WTC11 (cell line): ENCODE measurements at regions not wholly inside any gene's neighbourhood (a gene's known extent, or its start where the extent isn't known, plus 50 kb on each side); places are given as distances from the start of the nearest gene placed in this dataset.

Experiments used
- ATAC-seq: fragments of 200-7000 bp; cut with Tn5 transposase; 2 replicates; pipeline ENCODE4 v1.10.0; 2021; ENCODE audit warnings: mild to moderate bottlenecking, moderate library complexity
- CTCF ChIA-PET: fragments of 300-600 bp; sonication (Branson Sonifier 250); formaldehyde crosslinking; loops from one replicate; lab custom pipeline; 2021; ENCODE audit warnings: antibody characterized with exemption; lab: Charles Lee
- POLR2A ChIA-PET: fragments of 350-600 bp; sonication (Branson Sonifier 250); formaldehyde crosslinking; loops from one replicate; lab custom pipeline; 2021; ENCODE audit warnings: antibody characterized with exemption; lab: Charles Lee
- DNase-seq: peaks from one replicate; pipeline ENCODE4 v3.0.0; 2021; ENCODE audit warnings: low spot score
- H3K27ac Mint-ChIP-seq: 2 replicates; pipeline ENCODE4 v1.8.0; 2021; ENCODE audit warnings: mixed read lengths
- H3K27me3 Mint-ChIP-seq: 2 replicates; pipeline ENCODE4 v1.8.0; 2021; ENCODE audit warnings: low read depth, mild to moderate bottlenecking, moderate library complexity, mixed read lengths
- H3K36me3 Mint-ChIP-seq: 2 replicates; pipeline ENCODE4 v1.8.0; 2021; ENCODE audit warnings: mixed read lengths
- H3K4me1 Mint-ChIP-seq: 2 replicates; pipeline ENCODE4 v1.8.0; 2022; ENCODE audit warnings: mixed read lengths
- H3K4me3 Mint-ChIP-seq: 2 replicates; pipeline ENCODE4 v1.8.0; 2021; ENCODE audit warnings: mild to moderate bottlenecking, moderate library complexity, mixed read lengths
- H3K9me3 Mint-ChIP-seq: 2 replicates; pipeline ENCODE4 v1.8.0; 2021; ENCODE audit warnings: mixed read lengths
- AR ChIP-seq: fragments of 250-450 bp; sonication (Bioruptor Pico); IDR thresholded peaks from 2 replicates; pipeline ENCODE4 v1.9.0; 2021; ENCODE audit warnings: mild to moderate bottlenecking
- CBFB ChIP-seq: sonication (generic); formaldehyde crosslinking; IDR thresholded peaks from 2 replicates; pipeline ENCODE4 v1.8.1; 2022; ENCODE audit warnings: mild to moderate bottlenecking, low read depth, missing genetic modification reagents
- E2F4 ChIP-seq: sonication (generic); formaldehyde crosslinking; IDR thresholded peaks from 2 replicates; pipeline ENCODE4 v1.8.1; 2022; ENCODE audit warnings: low read depth, mild to moderate bottlenecking, moderate library complexity, missing genetic modification reagents, borderline replicate concordance
- E2F5 ChIP-seq: sonication (generic); formaldehyde crosslinking; IDR thresholded peaks from 2 replicates; pipeline ENCODE4 v1.8.1; 2022; ENCODE audit warnings: mild to moderate bottlenecking, moderate library complexity, missing genetic modification reagents
- ESRRA ChIP-seq: sonication (generic); formaldehyde crosslinking; IDR thresholded peaks from 2 replicates; pipeline ENCODE4 v1.8.1; 2022; ENCODE audit warnings: mild to moderate bottlenecking, missing genetic modification reagents, borderline replicate concordance
- FOXJ3 ChIP-seq: sonication (generic); formaldehyde crosslinking; IDR thresholded peaks from 2 replicates; pipeline ENCODE4 v1.9.0; 2021; ENCODE audit warnings: missing genetic modification reagents, mild to moderate bottlenecking, borderline replicate concordance
- FOXK1 ChIP-seq: sonication (generic); formaldehyde crosslinking; IDR thresholded peaks from 2 replicates; pipeline ENCODE4 v1.8.0; 2022; ENCODE audit warnings: mild to moderate bottlenecking, moderate library complexity, missing genetic modification reagents
- JAZF1 ChIP-seq: fragments of 250-450 bp; sonication (Bioruptor Pico); IDR thresholded peaks from 2 replicates; pipeline ENCODE4 v1.9.0; 2021; ENCODE audit warnings: moderate library complexity, mild to moderate bottlenecking, inconsistent platforms
- MYBL2 ChIP-seq: sonication (generic); formaldehyde crosslinking; IDR thresholded peaks from 2 replicates; pipeline ENCODE4 v1.8.1; 2023; ENCODE audit warnings: mild to moderate bottlenecking, moderate library complexity, missing genetic modification reagents
- NR1H2 ChIP-seq: sonication (generic); formaldehyde crosslinking; IDR thresholded peaks from 2 replicates; pipeline ENCODE4 v1.9.0; 2021; ENCODE audit warnings: mild to moderate bottlenecking, moderate library complexity, missing genetic modification reagents
- PRRX2 ChIP-seq: fragments of 250-450 bp; sonication (Bioruptor Pico); IDR thresholded peaks from 2 replicates; pipeline ENCODE4 v1.8.0; 2021; ENCODE audit warnings: mild to moderate bottlenecking
- RORB ChIP-seq: fragments of 250-450 bp; sonication (Bioruptor Pico); IDR thresholded peaks from 2 replicates; pipeline ENCODE4 v1.9.0; 2021; ENCODE audit warnings: mild to moderate bottlenecking
- TEAD1 ChIP-seq: sonication (generic); formaldehyde crosslinking; IDR thresholded peaks from 2 replicates; pipeline ENCODE4 v1.8.0; 2022; ENCODE audit warnings: mild to moderate bottlenecking, missing genetic modification reagents
- TEAD4 ChIP-seq: sonication (generic); formaldehyde crosslinking; IDR thresholded peaks from 2 replicates; pipeline ENCODE4 v1.8.0; 2022; ENCODE audit warnings: mild to moderate bottlenecking, missing genetic modification reagents
- ZNF232 ChIP-seq: sonication (generic); formaldehyde crosslinking; IDR thresholded peaks from 2 replicates; pipeline ENCODE4 v1.8.0; 2022; ENCODE audit warnings: mild to moderate bottlenecking, missing genetic modification reagents
- ZNF396 ChIP-seq: fragments of 250-450 bp; sonication (Bioruptor Pico); IDR thresholded peaks from 2 replicates; pipeline ENCODE4 v1.8.0; 2021; ENCODE audit warnings: mild to moderate bottlenecking, moderate library complexity, borderline replicate concordance
- ZSCAN18 ChIP-seq: fragments of 250-450 bp; sonication (Bioruptor Pico); IDR thresholded peaks from 2 replicates; pipeline ENCODE4 v2.1.2; 2022; ENCODE audit warnings: mild to moderate bottlenecking, moderate library complexity
- TF ChIP-seq, protein P1 (sequence below): sonication (generic); formaldehyde crosslinking; IDR thresholded peaks from 2 replicates; pipeline ENCODE4 v1.8.1; 2023; ENCODE audit warnings: mild to moderate bottlenecking, missing genetic modification reagents, borderline replicate concordance
- TF ChIP-seq, protein P2 (sequence below): sonication (generic); formaldehyde crosslinking; IDR thresholded peaks from 2 replicates; pipeline ENCODE4 v1.8.1; 2023; ENCODE audit warnings: mild to moderate bottlenecking, missing genetic modification reagents, moderate library complexity
- TF ChIP-seq, protein P3 (sequence below): sonication (generic); formaldehyde crosslinking; IDR thresholded peaks from 2 replicates; pipeline ENCODE4 v1.8.0; 2022; ENCODE audit warnings: missing genetic modification reagents
- TF ChIP-seq, protein P4 (sequence below): sonication (generic); formaldehyde crosslinking; IDR thresholded peaks from 2 replicates; pipeline ENCODE4 v1.8.0; 2022; ENCODE audit warnings: mild to moderate bottlenecking, missing genetic modification reagents

GRCh38 chr7:24503506-24503905, 69.7 kb upstream of the PALS2 start (continued):
- TF ChIP-seq AR (no peak), TEAD4 (no peak)

- peaks cover 3% of the 10 kb centered on the region; the same call in 1 of the 2 replicates for H3K9me3 Mint-ChIP-seq
- H3K27me3 Mint-ChIP-seq = no peaks in the 10 kb centered on the region
- POLR2A ChIA-PET = no interaction called here
- DNase-seq (no peak), ATAC-seq (no peak)
- no peaks in the 10 kb centered on the region for H3K36me3 Mint-ChIP-seq
- CTCF ChIA-PET = interaction anchor here (0.7 to 1.5 kb wide), 2 partner anchors 28 to 302 kb away, joined by 3 to 4 read pairs; no protein-coding TSS in a partner anchor
- no peak overlapping the region for H3K4me3 Mint-ChIP-seq
- TF ChIP-seq, protein P1, sequence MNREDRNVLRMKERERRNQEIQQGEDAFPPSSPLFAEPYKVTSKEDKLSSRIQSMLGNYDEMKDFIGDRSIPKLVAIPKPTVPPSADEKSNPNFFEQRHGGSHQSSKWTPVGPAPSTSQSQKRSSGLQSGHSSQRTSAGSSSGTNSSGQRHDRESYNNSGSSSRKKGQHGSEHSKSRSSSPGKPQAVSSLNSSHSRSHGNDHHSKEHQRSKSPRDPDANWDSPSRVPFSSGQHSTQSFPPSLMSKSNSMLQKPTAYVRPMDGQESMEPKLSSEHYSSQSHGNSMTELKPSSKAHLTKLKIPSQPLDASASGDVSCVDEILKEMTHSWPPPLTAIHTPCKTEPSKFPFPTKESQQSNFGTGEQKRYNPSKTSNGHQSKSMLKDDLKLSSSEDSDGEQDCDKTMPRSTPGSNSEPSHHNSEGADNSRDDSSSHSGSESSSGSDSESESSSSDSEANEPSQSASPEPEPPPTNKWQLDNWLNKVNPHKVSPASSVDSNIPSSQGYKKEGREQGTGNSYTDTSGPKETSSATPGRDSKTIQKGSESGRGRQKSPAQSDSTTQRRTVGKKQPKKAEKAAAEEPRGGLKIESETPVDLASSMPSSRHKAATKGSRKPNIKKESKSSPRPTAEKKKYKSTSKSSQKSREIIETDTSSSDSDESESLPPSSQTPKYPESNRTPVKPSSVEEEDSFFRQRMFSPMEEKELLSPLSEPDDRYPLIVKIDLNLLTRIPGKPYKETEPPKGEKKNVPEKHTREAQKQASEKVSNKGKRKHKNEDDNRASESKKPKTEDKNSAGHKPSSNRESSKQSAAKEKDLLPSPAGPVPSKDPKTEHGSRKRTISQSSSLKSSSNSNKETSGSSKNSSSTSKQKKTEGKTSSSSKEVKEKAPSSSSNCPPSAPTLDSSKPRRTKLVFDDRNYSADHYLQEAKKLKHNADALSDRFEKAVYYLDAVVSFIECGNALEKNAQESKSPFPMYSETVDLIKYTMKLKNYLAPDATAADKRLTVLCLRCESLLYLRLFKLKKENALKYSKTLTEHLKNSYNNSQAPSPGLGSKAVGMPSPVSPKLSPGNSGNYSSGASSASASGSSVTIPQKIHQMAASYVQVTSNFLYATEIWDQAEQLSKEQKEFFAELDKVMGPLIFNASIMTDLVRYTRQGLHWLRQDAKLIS (CRISPR knock-in tag) = no peak
- no peak for TF ChIP-seq FOXK1 (CRISPR knock-in tag)
- no peak for TF ChIP-seq NR1H2 (CRISPR knock-in tag)
- TF ChIP-seq, protein P2, sequence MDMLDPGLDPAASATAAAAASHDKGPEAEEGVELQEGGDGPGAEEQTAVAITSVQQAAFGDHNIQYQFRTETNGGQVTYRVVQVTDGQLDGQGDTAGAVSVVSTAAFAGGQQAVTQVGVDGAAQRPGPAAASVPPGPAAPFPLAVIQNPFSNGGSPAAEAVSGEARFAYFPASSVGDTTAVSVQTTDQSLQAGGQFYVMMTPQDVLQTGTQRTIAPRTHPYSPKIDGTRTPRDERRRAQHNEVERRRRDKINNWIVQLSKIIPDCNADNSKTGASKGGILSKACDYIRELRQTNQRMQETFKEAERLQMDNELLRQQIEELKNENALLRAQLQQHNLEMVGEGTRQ (CRISPR knock-in tag) = no peak
- TF ChIP-seq ZNF396 (CRISPR knock-in tag) = no peak
- no peak for TF ChIP-seq JAZF1 (CRISPR knock-in tag)
- TF ChIP-seq, protein P3, sequence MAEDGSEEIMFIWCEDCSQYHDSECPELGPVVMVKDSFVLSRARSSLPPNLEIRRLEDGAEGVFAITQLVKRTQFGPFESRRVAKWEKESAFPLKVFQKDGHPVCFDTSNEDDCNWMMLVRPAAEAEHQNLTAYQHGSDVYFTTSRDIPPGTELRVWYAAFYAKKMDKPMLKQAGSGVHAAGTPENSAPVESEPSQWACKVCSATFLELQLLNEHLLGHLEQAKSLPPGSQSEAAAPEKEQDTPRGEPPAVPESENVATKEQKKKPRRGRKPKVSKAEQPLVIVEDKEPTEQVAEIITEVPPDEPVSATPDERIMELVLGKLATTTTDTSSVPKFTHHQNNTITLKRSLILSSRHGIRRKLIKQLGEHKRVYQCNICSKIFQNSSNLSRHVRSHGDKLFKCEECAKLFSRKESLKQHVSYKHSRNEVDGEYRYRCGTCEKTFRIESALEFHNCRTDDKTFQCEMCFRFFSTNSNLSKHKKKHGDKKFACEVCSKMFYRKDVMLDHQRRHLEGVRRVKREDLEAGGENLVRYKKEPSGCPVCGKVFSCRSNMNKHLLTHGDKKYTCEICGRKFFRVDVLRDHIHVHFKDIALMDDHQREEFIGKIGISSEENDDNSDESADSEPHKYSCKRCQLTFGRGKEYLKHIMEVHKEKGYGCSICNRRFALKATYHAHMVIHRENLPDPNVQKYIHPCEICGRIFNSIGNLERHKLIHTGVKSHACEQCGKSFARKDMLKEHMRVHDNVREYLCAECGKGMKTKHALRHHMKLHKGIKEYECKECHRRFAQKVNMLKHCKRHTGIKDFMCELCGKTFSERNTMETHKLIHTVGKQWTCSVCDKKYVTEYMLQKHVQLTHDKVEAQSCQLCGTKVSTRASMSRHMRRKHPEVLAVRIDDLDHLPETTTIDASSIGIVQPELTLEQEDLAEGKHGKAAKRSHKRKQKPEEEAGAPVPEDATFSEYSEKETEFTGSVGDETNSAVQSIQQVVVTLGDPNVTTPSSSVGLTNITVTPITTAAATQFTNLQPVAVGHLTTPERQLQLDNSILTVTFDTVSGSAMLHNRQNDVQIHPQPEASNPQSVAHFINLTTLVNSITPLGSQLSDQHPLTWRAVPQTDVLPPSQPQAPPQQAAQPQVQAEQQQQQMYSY (CRISPR knock-in tag) = no peak
- TF ChIP-seq, protein P4, sequence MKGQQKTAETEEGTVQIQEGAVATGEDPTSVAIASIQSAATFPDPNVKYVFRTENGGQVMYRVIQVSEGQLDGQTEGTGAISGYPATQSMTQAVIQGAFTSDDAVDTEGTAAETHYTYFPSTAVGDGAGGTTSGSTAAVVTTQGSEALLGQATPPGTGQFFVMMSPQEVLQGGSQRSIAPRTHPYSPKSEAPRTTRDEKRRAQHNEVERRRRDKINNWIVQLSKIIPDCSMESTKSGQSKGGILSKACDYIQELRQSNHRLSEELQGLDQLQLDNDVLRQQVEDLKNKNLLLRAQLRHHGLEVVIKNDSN (CRISPR knock-in tag) = no peak
- TF ChIP-seq TEAD1 (CRISPR knock-in tag) = no peak
- TF ChIP-seq ZSCAN18 (CRISPR knock-in tag) = no peak
- TF ChIP-seq FOXJ3 (CRISPR knock-in tag) = no peak
- no peak for TF ChIP-seq ESRRA (CRISPR knock-in tag)
- TF ChIP-seq PRRX2 = no peak
- TF ChIP-seq RORB (CRISPR knock-in tag) = no peak
- TF ChIP-seq E2F5 (CRISPR knock-in tag) = no peak
- no peak for TF ChIP-seq MYBL2 (CRISPR knock-in tag)
- TF ChIP-seq ZNF232 (CRISPR knock-in tag) = no peak
- no peak for TF ChIP-seq E2F4
- no peak for TF ChIP-seq CBFB (CRISPR knock-in tag)
- H3K27ac Mint-ChIP-seq = no peak overlapping the region
- peaks cover 44% of the 10 kb centered on the region for H3K4me1 Mint-ChIP-seq
These were observed 69.2 kb upstream of the PALS2 start for GRCh38 chr7:24504040-24504439.
